Fibroblast of skin of right biceps (primary cell): ENCODE measurements at regions not wholly inside any gene's neighbourhood (a gene's known extent, or its start where the extent isn't known, plus 50 kb on each side); places are given as distances from the start of the nearest gene placed in this dataset.

ENCODE experiments used
- DNase-seq: peaks from one replicate; pipeline ENCODE4 v3.0.0-alpha.2; 2013

GRCh38 chr18:25425024-25425423 is 73.1 kb upstream of the ZNF521 start:
- DNase-seq = peak; percentile 16

DNA sequence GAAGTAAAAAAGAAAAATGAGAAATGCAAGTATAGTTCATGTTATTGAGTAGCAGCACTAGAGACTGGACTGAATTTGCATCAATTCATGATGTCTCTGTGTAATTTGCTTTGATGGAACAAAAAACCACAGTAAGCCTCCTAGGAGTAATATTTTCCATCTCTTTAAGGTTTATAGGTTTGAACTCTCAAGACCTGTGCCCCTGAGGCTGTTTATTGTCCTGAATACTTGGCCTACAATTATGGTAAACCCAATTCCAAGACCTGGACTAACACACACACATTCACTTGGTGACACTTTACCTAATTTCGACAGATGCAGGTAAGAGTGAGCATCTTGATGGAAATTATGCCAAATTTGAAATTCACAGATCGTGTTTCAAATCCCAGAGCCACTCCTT is 71.8 kb upstream of the ZNF521 start:
- DNase-seq = no peak

DNA sequence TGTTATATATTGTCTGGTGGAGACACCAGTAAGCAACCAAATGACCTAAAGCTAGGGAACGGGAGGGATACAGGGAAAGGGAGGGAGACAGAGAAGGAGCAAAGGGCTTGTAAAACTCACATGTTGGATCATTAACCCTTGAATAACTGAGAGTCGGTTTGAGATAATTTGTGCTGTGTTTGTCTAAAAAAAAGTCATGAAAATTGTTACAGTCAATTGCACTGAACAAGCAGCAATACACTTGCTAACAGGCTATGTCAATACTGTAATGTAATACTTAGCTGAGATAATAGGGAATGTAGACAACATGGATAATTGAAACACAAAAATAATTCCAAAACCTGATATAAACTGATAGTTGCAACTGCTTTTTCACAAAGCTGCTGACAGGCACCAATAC is 71.3 kb upstream of the ZNF521 start:
- DNase-seq = no peak

GRCh38 chr18:25422230-25422629 is 70.3 kb upstream of the ZNF521 start:
- peak; percentile 12 for DNase-seq

- peak; percentile 55 for DNase-seq
Measured at GRCh38 chr18:25420077-25420825, 68.3 kb upstream of the ZNF521 start.

- DNase-seq = no peak
Measured at GRCh38 chr18:25416374-25416773, 64.4 kb upstream of the ZNF521 start.

DNA sequence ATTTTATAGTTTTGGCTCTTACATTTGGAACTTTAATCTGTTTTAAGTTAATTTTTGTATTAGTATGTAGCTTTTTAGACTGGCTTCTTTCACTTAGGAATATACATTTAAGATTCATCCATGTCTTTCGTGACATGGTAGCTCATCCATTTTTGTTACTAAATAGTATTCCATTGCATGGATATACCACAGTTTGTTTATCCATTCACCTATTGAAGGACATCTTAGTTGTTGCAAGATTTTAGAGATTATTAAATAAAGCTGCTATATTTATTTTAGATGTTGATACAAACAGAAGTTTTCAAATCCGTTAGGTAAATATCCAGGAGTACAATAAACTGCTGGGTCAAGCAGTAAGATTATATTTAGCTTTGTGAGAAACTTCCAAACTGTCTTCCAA is 58.0 kb upstream of the ZNF521 start:
- DNase-seq = no peak

- DNase-seq = no peak
Measured at GRCh38 chr18:25408293-25408692, 56.3 kb upstream of the ZNF521 start.
